Thyroid gland (tissue), 4 donors: ENCODE measurements at regions not wholly inside any gene's neighbourhood (a gene's known extent, or its start where the extent isn't known, plus 50 kb on each side); places are given as distances from the start of the nearest gene placed in this dataset.

Experiments used
- DNase-seq, 2 donors: peaks; one replicate each; pipeline ENCODE4 v3.0.0-alpha.2; 2019
- H3K27ac ChIP-seq, 3 donors: fragments of 200-600 bp; sonication (generic); 1 replicate in 2 of 3; 2 replicates in 1 of 3; pipeline ENCODE4 v1.5.1; 2016 to 2019; ENCODE audit warnings: mild to moderate bottlenecking in 1 of 3, moderate library complexity in 1 of 3
- H3K27me3 ChIP-seq: fragments of 200-600 bp; sonication (generic); one replicate; pipeline ENCODE4 v1.5.1; 2019
- H3K36me3 ChIP-seq, 2 donors: fragments of 200-600 bp; sonication (generic); one replicate each; pipeline ENCODE4 v1.5.1; 2016 to 2019
- H3K4me1 ChIP-seq, 2 donors: fragments of 200-600 bp; sonication (generic); one replicate each; pipeline ENCODE4 v1.5.1; 2017 to 2019
- H3K4me3 ChIP-seq, 3 donors: fragments of 200-600 bp; sonication (generic); replicated peaks in 1 of 3; 1 replicate in 2 of 3; 2 replicates in 1 of 3; pipeline ENCODE4 v1.5.1; 2016; ENCODE audit warnings: mild to moderate bottlenecking in 1 of 3
- H3K9me3 ChIP-seq: fragments of 200-600 bp; sonication (generic); one replicate; pipeline ENCODE4 v1.5.1; 2017
- CTCF ChIP-seq, 6 experiments: fragments of 200-600 bp in 3 of 6; fragments of 450-650 bp in 3 of 6; sonication (generic) in 3 of 6; IDR thresholded peaks; one replicate each; pipeline ENCODE4 v1.5.1; 2016 to 2019; ENCODE audit warnings: antibody characterized with exemption in 6 of 6, mild to moderate bottlenecking in 2 of 6, inconsistent platforms in 1 of 6, moderate library complexity in 1 of 6
- POLR2A ChIP-seq, 2 donors: fragments of 450-650 bp; IDR thresholded peaks; one replicate each; pipeline ENCODE4 v1.6.1; 2017; ENCODE audit warnings: antibody characterized with exemption in 2 of 2, mild to moderate bottlenecking in 2 of 2, moderate library complexity in 1 of 2
- WGBS, 2 donors: methylation state at CpG; one replicate each; pipeline ENCODE4 v1.1.5; 2017; 5-methylcytosine and 5-hydroxymethylcytosine counted together
- intact Hi-C: fragments of 100-400 bp; cut with DNase I; formaldehyde crosslinking; loops from one replicate; pipeline ENCODE4 v1.15.1; 2023

GRCh38 chr13:72186730-72187422, 319.9 kb upstream of the DACH1 start:
- H3K4me1 ChIP-seq: no peaks in the 10 kb centered on the region
- no peak overlapping the region for H3K27ac ChIP-seq
- H3K4me3 ChIP-seq: no peak overlapping the region
- DNase-seq: no peak
- WGBS, 2 donors: 61 to 69% methylated on average over 6 of the region's 7 CpGs
- no peaks in the 10 kb centered on the region for H3K36me3 ChIP-seq
- H3K9me3 ChIP-seq: no peaks in the 10 kb centered on the region
- intact Hi-C loops: no loop called here
- no peak for TF ChIP-seq CTCF (IDR thresholded peaks at IDR 0.05)
- TF ChIP-seq POLR2A (IDR thresholded peaks at IDR 0.05): no peak
- no peaks in the 10 kb centered on the region for H3K27me3 ChIP-seq

- Histone ChIP-seq H3K27ac (no peak overlapping the region), H3K9me3 (no peaks in the 10 kb centered on the region), H3K27me3 (no peaks in the 10 kb centered on the region), H3K4me1 (no peaks in the 10 kb centered on the region), H3K36me3 (no peaks in the 10 kb centered on the region), H3K4me3 (no peak overlapping the region)
- intact Hi-C loops: no loop called here
- TF ChIP-seq POLR2A (IDR thresholded peaks at IDR 0.05): no peak
- no peak for TF ChIP-seq CTCF (IDR thresholded peaks at IDR 0.05)
- DNase-seq: no peak
Observed at GRCh38 chr13:72185776-72186175, 318.8 kb upstream of the DACH1 start.

GRCh38 chr13:72181661-72182060, 314.7 kb upstream of the DACH1 start:
- no peaks in the 10 kb centered on the region for H3K9me3 ChIP-seq
- DNase-seq: no peak
- no peaks in the 10 kb centered on the region for H3K36me3 ChIP-seq
- H3K4me3 ChIP-seq: no peak overlapping the region
- H3K27me3 ChIP-seq: no peaks in the 10 kb centered on the region
- no peaks in the 10 kb centered on the region for H3K4me1 ChIP-seq
- WGBS, 2 donors: 63 to 68% methylated on average over 2 of the region's 2 CpGs
- intact Hi-C loops: no loop called here
- TF ChIP-seq POLR2A (IDR thresholded peaks at IDR 0.05) (no peak), CTCF (IDR thresholded peaks at IDR 0.05) (no peak)
- H3K27ac ChIP-seq: no peak overlapping the region

GRCh38 chr13:72180253-72180952, 313.4 kb upstream of the DACH1 start:
- no peak overlapping the region for H3K4me3 ChIP-seq
- H3K27ac ChIP-seq: no peak overlapping the region
- no peaks in the 10 kb centered on the region for H3K36me3 ChIP-seq
- H3K4me1 ChIP-seq: no peaks in the 10 kb centered on the region
- intact Hi-C loops: no loop called here
- no peaks in the 10 kb centered on the region for H3K27me3 ChIP-seq
- no peaks in the 10 kb centered on the region for H3K9me3 ChIP-seq
- 82 to 89% methylated on average over 7 of the region's 7 CpGs for whole genome bisulfite sequencing, 2 donors
- TF ChIP-seq POLR2A (IDR thresholded peaks at IDR 0.05): no peak
- no peak for TF ChIP-seq CTCF (IDR thresholded peaks at IDR 0.05)
- DNase-seq: peak in 1 of 2 donors; percentile 3

GRCh38 chr13:72174549-72174948, 307.5 kb upstream of the DACH1 start:
- TF ChIP-seq POLR2A (IDR thresholded peaks at IDR 0.05) (no peak), CTCF (IDR thresholded peaks at IDR 0.05) (no peak)
- WGBS, 2 donors: 81 to 87% methylated on average over 2 of the region's 2 CpGs
- H3K9me3 ChIP-seq: no peaks in the 10 kb centered on the region
- H3K36me3 ChIP-seq: no peaks in the 10 kb centered on the region
- intact Hi-C loops: no loop called here
- H3K4me3 ChIP-seq: no peak overlapping the region
- no peak for DNase-seq
- no peaks in the 10 kb centered on the region for H3K27me3 ChIP-seq
- no peak overlapping the region for H3K27ac ChIP-seq
- no peaks in the 10 kb centered on the region for H3K4me1 ChIP-seq
